GM21723 (cell line): ENCODE measurements at regions not wholly inside any gene's neighbourhood (a gene's known extent, or its start where the extent isn't known, plus 50 kb on each side); places are given as distances from the start of the nearest gene placed in this dataset.
"Not testable (repeated sequence)": the region's sequence is repeated elsewhere in the genome, so short reads cannot be mapped to it uniquely, and the experiment has no call there.

Source experiments
- ATAC-seq: cut with Tn5 transposase; IDR thresholded peaks from one replicate; pipeline ENCODE4 v1.9.1; 2021; ENCODE audit warnings: mild to moderate bottlenecking, moderate library complexity; ENCODE audit not compliant: unreplicated experiment

- ATAC-seq, result not testable (repeated sequence)
These were observed 68.5 kb upstream of the TNK2 start for GRCh38 chr3:195976876-195977275.

GRCh38 chr3:195974281-195974680, 65.9 kb upstream of the TNK2 start:
- ATAC-seq, result not testable (repeated sequence)

- ATAC-seq, result not testable (repeated sequence)
These were observed 62.5 kb upstream of the TNK2 start for GRCh38 chr3:195970873-195971272.

- not testable (repeated sequence) for ATAC-seq
These were observed 61.8 kb upstream of the TNK2 start for GRCh38 chr3:195969838-195970776.

- not testable (repeated sequence) for ATAC-seq
These were observed 61.0 kb upstream of the TNK2 start for GRCh38 chr3:195969341-195969740.

- ATAC-seq, result not testable (repeated sequence)
These were observed 59.8 kb upstream of the TNK2 start for GRCh38 chr3:195968104-195968503.

GRCh38 chr3:195967387-195967720, 59.0 kb upstream of the TNK2 start:
- ATAC-seq, result not testable (repeated sequence)

GRCh38 chr3:195966563-195967386, 58.4 kb upstream of the TNK2 start:
- ATAC-seq, result not testable (repeated sequence)

GRCh38 chr3:195965217-195965616, 56.9 kb upstream of the TNK2 start:
- ATAC-seq, result not testable (repeated sequence)

GRCh38 chr3:195964318-195965107, 56.2 kb upstream of the TNK2 start:
- ATAC-seq, result not testable (repeated sequence)

- ATAC-seq, result not testable (repeated sequence)
These were observed 53.9 kb upstream of the TNK2 start for GRCh38 chr3:195962222-195962621.

GRCh38 chr3:195960971-195961775, 52.8 kb upstream of the TNK2 start:
- ATAC-seq, result not testable (repeated sequence)

- ATAC-seq, result not testable (repeated sequence)
These were observed 51.8 kb upstream of the TNK2 start for GRCh38 chr3:195960164-195960563.

GRCh38 chr3:195959367-195960157, 51.2 kb upstream of the TNK2 start:
- ATAC-seq, result not testable (repeated sequence)

- not testable (repeated sequence) for ATAC-seq
These were observed 50.4 kb upstream of the TNK2 start for GRCh38 chr3:195958736-195959135.
